ENCODE measurements at regions not wholly inside any gene's neighbourhood (a gene's known extent, or its start where the extent isn't known, plus 50 kb on each side); places are given as distances from the start of the nearest gene placed in this dataset.

DNA sequence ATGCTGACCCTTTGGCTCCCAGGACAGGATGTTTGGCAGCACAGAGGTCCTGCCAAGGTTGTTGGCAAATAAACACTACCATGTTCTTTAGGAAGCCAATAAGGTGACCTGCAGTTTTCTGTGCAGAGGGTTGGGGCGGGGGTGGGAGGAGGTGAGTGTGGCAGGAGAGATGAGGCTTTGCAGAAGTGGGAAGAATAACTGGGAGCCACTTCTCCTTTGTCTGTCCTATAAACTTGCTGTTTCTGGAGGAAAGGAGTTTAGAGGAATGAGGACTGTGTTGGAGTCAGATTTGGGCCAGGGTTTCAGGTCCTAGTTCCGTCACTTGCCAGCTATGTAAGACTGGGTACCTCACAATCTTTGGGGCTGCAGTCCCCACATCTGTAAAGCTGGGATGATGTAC, 187.6 kb upstream of the SPRED2 start:
- no peak for DNase-seq (ENCODE audit: low read depth in 1 of 2, low spot score in 1 of 2)
- TF ChIP-seq GABPA (IDR thresholded peaks at IDR 0.05; ENCODE audit: low read depth) (no peak), SPI1 (IDR thresholded peaks at IDR 0.05; ENCODE audit: borderline replicate concordance, low read depth) (no peak), POLR2AphosphoS5 (IDR thresholded peaks at IDR 0.05; ENCODE audit: low read depth) (no peak)
- TF ChIP-seq, protein P1, sequence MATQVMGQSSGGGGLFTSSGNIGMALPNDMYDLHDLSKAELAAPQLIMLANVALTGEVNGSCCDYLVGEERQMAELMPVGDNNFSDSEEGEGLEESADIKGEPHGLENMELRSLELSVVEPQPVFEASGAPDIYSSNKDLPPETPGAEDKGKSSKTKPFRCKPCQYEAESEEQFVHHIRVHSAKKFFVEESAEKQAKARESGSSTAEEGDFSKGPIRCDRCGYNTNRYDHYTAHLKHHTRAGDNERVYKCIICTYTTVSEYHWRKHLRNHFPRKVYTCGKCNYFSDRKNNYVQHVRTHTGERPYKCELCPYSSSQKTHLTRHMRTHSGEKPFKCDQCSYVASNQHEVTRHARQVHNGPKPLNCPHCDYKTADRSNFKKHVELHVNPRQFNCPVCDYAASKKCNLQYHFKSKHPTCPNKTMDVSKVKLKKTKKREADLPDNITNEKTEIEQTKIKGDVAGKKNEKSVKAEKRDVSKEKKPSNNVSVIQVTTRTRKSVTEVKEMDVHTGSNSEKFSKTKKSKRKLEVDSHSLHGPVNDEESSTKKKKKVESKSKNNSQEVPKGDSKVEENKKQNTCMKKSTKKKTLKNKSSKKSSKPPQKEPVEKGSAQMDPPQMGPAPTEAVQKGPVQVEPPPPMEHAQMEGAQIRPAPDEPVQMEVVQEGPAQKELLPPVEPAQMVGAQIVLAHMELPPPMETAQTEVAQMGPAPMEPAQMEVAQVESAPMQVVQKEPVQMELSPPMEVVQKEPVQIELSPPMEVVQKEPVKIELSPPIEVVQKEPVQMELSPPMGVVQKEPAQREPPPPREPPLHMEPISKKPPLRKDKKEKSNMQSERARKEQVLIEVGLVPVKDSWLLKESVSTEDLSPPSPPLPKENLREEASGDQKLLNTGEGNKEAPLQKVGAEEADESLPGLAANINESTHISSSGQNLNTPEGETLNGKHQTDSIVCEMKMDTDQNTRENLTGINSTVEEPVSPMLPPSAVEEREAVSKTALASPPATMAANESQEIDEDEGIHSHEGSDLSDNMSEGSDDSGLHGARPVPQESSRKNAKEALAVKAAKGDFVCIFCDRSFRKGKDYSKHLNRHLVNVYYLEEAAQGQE (IDR thresholded peaks at IDR 0.05; ENCODE audit: insufficient replicate concordance, low read depth), result no peak
- TF ChIP-seq, protein P2, sequence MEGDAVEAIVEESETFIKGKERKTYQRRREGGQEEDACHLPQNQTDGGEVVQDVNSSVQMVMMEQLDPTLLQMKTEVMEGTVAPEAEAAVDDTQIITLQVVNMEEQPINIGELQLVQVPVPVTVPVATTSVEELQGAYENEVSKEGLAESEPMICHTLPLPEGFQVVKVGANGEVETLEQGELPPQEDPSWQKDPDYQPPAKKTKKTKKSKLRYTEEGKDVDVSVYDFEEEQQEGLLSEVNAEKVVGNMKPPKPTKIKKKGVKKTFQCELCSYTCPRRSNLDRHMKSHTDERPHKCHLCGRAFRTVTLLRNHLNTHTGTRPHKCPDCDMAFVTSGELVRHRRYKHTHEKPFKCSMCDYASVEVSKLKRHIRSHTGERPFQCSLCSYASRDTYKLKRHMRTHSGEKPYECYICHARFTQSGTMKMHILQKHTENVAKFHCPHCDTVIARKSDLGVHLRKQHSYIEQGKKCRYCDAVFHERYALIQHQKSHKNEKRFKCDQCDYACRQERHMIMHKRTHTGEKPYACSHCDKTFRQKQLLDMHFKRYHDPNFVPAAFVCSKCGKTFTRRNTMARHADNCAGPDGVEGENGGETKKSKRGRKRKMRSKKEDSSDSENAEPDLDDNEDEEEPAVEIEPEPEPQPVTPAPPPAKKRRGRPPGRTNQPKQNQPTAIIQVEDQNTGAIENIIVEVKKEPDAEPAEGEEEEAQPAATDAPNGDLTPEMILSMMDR (IDR thresholded peaks at IDR 0.05; ENCODE audit: insufficient read depth, low read length), result no peak
- Histone ChIP-seq H3K27ac (replicated peaks) (no peak overlapping the region), H3K27me3 (ENCODE audit: insufficient read depth, poor library complexity, severe bottlenecking) (peaks cover 9% of the 10 kb centered on the region), H3K4me3 (replicated peaks; ENCODE audit: insufficient read depth, low read length) (no peak overlapping the region)

DNA sequence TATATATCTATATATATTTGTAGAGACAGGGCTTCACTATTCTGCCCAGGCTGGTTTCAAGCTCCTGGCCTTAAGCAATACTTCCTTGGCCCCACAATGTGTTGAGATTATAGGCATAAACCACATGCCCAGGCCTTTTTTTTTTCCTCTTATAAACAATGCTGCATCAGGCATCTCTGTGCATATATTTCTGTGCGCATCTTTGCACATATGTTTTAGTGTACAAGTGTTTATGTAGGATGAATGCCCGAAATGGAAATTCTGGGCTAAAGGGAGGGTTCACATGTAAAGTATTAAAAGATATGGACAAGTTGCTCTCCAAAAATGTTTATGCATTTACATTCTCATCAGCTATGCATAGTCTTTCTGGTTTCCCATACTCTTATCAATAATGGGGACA, 183.2 kb upstream of the SPRED2 start:
- no peaks in the 10 kb centered on the region for H3K27me3 ChIP-seq (ENCODE audit: insufficient read depth, poor library complexity, severe bottlenecking)
- no peak for DNase-seq (ENCODE audit: low read depth in 1 of 2, low spot score in 1 of 2)
- no peak overlapping the region for H3K27ac ChIP-seq (replicated peaks)
- no peak overlapping the region for H3K4me3 ChIP-seq (replicated peaks; ENCODE audit: insufficient read depth, low read length)
- TF ChIP-seq GABPA (IDR thresholded peaks at IDR 0.05; ENCODE audit: low read depth) (no peak), POLR2AphosphoS5 (IDR thresholded peaks at IDR 0.05; ENCODE audit: low read depth) (no peak), SPI1 (IDR thresholded peaks at IDR 0.05; ENCODE audit: borderline replicate concordance, low read depth) (no peak)
- TF ChIP-seq, protein P2 (IDR thresholded peaks at IDR 0.05; ENCODE audit: insufficient read depth, low read length), result no peak
- TF ChIP-seq, protein P1 (IDR thresholded peaks at IDR 0.05; ENCODE audit: insufficient replicate concordance, low read depth), result no peak

DNA sequence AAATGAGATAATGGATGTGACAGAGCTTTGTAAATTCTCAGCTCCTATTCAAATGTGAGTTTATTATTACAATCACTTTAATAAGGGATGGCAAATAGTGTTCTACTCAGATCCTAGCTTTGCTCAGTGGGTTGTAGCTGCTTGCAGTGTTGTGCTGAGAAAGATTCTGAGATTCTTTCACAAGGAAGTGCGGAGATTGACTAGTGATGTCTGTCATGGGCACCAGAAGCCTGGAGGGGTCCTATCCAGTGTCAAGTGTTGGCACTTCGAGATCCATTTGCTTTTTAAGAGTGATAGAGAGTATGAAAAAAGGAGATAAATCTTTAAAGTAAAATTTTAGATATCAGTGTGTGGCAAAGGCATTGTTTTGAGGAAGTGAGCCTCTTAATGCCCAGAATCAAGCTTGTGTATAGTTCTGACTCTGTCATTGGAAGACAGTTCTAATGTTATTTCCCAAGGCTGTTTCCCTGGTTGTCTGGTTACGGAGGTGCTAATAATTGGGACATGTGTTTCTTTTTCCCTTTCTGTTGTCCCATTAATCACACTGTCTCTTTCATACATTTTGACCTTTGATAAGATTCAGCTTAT, 181.7 kb upstream of the SPRED2 start:
- DNase-seq (ENCODE audit: low read depth in 1 of 2, low spot score in 1 of 2), result no peak
- no peak overlapping the region for H3K27ac ChIP-seq (replicated peaks)
- H3K4me3 ChIP-seq (replicated peaks; ENCODE audit: insufficient read depth, low read length), result no peak overlapping the region
- peak; percentile 53 for TF ChIP-seq SPI1 (IDR thresholded peaks at IDR 0.05; ENCODE audit: borderline replicate concordance, low read depth)
- TF ChIP-seq POLR2AphosphoS5 (IDR thresholded peaks at IDR 0.05; ENCODE audit: low read depth), result no peak
- no peaks in the 10 kb centered on the region for H3K27me3 ChIP-seq (ENCODE audit: insufficient read depth, poor library complexity, severe bottlenecking)

DNA sequence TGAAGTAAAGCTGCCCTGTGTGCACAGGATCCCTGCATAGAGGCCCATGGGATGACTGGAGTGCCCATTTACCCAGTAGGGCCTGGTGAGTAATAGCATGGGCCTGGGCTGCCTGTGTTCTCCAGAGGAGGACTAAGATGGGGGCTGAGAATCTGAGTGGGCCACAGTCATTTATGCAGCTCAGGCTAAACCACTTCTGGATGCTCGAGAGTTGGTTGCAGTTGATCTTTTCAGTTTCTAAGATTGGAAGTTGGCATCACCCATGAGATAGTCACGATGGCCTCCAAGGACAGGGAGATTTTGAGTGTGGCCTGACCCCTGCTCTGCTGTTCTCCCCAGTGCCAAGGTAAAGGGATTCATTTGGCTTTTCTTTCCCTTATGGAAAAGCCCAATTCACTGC, 179.1 kb upstream of the SPRED2 start:
- TF ChIP-seq SPI1 (IDR thresholded peaks at IDR 0.05; ENCODE audit: borderline replicate concordance, low read depth), result no peak
- TF ChIP-seq, protein P2 (IDR thresholded peaks at IDR 0.05; ENCODE audit: insufficient read depth, low read length), result no peak
- TF ChIP-seq, protein P1 (IDR thresholded peaks at IDR 0.05; ENCODE audit: insufficient replicate concordance, low read depth), result no peak
- TF ChIP-seq POLR2AphosphoS5 (IDR thresholded peaks at IDR 0.05; ENCODE audit: low read depth), result no peak
- TF ChIP-seq GABPA (IDR thresholded peaks at IDR 0.05; ENCODE audit: low read depth), result no peak
- DNase-seq (ENCODE audit: low read depth in 1 of 2, low spot score in 1 of 2), result no peak
- H3K4me3 ChIP-seq (replicated peaks; ENCODE audit: insufficient read depth, low read length), result no peak overlapping the region
- no peaks in the 10 kb centered on the region for H3K27me3 ChIP-seq (ENCODE audit: insufficient read depth, poor library complexity, severe bottlenecking)
- H3K27ac ChIP-seq (replicated peaks), result no peak overlapping the region

Data from HL-60 (cell line).